Fibroblast of lung (primary cell): ENCODE measurements at regions not wholly inside any gene's neighbourhood (a gene's known extent, or its start where the extent isn't known, plus 50 kb on each side); places are given as distances from the start of the nearest gene placed in this dataset.

Source experiments
- EZH2 ChIP-seq: IDR thresholded peaks from 2 replicates; pipeline ENCODE4 v1.5.1; 2012; ENCODE audit warnings: low read length, control low read depth, mild to moderate bottlenecking; ENCODE audit errors: missing control alignments
- TF ChIP-seq, protein P1 (sequence below), 2 donors: IDR thresholded peaks in 1 of 2; conservative IDR thresholded peaks in 1 of 2; 1 replicate in 1 of 2; 2 replicates in 1 of 2; pipeline ENCODE4 v1.5.1; 2011 to 2012; ENCODE audit warnings: low read length in 2 of 2, control low read depth in 1 of 2, inconsistent platforms in 1 of 2, low read depth in 1 of 2, mild to moderate bottlenecking in 1 of 2

DNA sequence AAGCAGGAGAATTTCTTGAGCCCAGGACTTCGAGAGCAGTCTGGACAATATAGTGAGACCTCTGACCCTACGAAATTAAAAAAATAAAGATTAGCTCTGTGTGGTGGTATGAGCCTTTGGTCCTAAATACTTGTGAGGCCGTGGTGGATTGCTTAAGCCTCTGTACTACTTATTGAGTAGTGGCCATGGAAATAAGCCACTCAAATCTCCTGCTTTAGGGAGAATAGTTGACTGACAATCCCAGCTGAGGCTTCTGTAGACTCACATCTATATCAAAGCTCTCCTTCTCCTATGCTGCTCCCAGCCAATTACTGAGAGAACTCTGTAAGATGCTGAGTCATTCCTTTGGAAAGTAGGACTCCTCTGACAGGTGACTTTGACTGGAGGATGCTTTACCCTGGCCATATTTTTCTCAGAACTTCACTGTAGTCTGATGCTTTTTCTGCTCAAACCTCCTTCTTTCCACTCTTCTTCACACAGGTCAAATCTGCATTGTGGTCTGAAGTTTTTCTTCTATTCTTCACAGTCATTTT, 420.2 kb downstream of the SLC6A15 start:
- TF ChIP-seq, protein P1, sequence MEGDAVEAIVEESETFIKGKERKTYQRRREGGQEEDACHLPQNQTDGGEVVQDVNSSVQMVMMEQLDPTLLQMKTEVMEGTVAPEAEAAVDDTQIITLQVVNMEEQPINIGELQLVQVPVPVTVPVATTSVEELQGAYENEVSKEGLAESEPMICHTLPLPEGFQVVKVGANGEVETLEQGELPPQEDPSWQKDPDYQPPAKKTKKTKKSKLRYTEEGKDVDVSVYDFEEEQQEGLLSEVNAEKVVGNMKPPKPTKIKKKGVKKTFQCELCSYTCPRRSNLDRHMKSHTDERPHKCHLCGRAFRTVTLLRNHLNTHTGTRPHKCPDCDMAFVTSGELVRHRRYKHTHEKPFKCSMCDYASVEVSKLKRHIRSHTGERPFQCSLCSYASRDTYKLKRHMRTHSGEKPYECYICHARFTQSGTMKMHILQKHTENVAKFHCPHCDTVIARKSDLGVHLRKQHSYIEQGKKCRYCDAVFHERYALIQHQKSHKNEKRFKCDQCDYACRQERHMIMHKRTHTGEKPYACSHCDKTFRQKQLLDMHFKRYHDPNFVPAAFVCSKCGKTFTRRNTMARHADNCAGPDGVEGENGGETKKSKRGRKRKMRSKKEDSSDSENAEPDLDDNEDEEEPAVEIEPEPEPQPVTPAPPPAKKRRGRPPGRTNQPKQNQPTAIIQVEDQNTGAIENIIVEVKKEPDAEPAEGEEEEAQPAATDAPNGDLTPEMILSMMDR (conservative IDR thresholded peaks at IDR 0.05 in 1 of 2, IDR thresholded peaks at IDR 0.05 in 1 of 2; ENCODE audit: low read depth in 1 of 2, low read length in 2 of 2), result no peak
- no peak for TF ChIP-seq EZH2
